ENCODE measurements at regions not wholly inside any gene's neighbourhood (a gene's known extent, or its start where the extent isn't known, plus 50 kb on each side); places are given as distances from the start of the nearest gene placed in this dataset.
"Not testable (repeated sequence)": the region's sequence is repeated elsewhere in the genome, so short reads cannot be mapped to it uniquely, and the experiment has no call there.

- TF ChIP-seq POLR2A, CTCF (IDR thresholded peaks at IDR 0.05): not testable (repeated sequence)
Observed at GRCh38 chr5:119754825-119755224, 125.5 kb downstream of the FAM170A start.
